ENCODE measurements at regions not wholly inside any gene's neighbourhood (a gene's known extent, or its start where the extent isn't known, plus 50 kb on each side); places are given as distances from the start of the nearest gene placed in this dataset.

DNA sequence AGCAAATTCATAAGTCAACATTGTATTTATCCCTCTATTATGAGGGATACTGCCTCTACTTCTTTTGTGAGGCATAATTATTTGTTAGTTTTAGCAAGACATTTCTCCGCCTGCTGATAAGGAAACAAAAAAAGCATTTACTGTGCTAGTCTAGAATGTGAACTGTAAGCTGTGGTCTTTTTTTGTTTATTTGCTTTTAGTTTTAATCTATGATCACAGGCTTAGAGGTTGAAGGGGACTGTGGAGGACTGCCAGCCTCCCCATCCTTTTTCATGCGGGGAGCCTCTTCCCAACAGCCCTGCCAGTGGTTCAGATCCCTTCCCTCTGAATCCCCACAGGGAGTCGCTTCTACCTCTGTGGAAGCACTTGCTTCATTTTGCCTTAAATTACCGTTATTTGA is 331.0 kb upstream of the ROPN1 start:
- H3K4me3 ChIP-seq: no peak overlapping the region
- H3K27me3 ChIP-seq: no peaks in the 10 kb centered on the region
- H3K27ac ChIP-seq: peak overlapping the region in 1 of 5 donors; percentile 4
- intact Hi-C loops (cut with DNase I; ENCODE audit: low total_unique reads): no loop called here
- H3K9me3 ChIP-seq: no peaks in the 10 kb centered on the region
- H3K4me1 ChIP-seq: peaks cover 0 to 8% (median 0%) of the 10 kb centered on the region in 4 donors
- DNase-seq: no peak
- 50 to 69% (median 52%) methylated on average over 4 of the region's 4 CpGs for WGBS, 5 donors
- H3K36me3 ChIP-seq: peaks cover 0 to 7% (median 0%) of the 10 kb centered on the region in 4 donors
- TF ChIP-seq, protein P1, sequence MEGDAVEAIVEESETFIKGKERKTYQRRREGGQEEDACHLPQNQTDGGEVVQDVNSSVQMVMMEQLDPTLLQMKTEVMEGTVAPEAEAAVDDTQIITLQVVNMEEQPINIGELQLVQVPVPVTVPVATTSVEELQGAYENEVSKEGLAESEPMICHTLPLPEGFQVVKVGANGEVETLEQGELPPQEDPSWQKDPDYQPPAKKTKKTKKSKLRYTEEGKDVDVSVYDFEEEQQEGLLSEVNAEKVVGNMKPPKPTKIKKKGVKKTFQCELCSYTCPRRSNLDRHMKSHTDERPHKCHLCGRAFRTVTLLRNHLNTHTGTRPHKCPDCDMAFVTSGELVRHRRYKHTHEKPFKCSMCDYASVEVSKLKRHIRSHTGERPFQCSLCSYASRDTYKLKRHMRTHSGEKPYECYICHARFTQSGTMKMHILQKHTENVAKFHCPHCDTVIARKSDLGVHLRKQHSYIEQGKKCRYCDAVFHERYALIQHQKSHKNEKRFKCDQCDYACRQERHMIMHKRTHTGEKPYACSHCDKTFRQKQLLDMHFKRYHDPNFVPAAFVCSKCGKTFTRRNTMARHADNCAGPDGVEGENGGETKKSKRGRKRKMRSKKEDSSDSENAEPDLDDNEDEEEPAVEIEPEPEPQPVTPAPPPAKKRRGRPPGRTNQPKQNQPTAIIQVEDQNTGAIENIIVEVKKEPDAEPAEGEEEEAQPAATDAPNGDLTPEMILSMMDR (IDR thresholded peaks at IDR 0.05): no peak
- no peak for TF ChIP-seq EP300 (IDR thresholded peaks at IDR 0.05)
- TF ChIP-seq POLR2A (IDR thresholded peaks at IDR 0.05): no peak
- no peak for TF ChIP-seq POLR2AphosphoS5 (IDR thresholded peaks at IDR 0.05)

DNA sequence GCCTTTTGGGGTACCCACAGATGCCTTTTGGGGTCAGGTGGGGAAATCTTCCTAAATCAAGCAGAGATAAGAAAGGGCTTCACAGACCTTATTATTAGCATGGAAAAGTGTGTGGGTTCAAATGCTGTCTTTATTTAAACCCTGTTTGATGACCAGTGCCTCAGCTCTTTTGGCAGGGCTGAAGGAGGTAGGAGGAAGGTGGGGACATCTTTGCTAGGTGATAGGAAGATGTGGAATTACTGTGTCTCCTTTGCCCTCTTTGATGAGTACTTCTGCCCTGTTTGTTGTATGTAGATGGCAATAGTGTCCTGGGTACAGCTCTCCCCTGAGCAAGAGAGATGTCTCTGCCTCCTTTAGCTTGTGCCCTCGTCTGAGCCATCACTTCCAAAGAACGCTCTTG is 333.3 kb upstream of the ROPN1 start:
- Histone ChIP-seq H3K27me3 (no peaks in the 10 kb centered on the region), H3K27ac (no peak overlapping the region), H3K4me3 (no peak overlapping the region), H3K4me1 (peaks cover 0 to 8% (median 0%) of the 10 kb centered on the region in 4 donors), H3K36me3 (peaks cover 0 to 7% (median 0%) of the 10 kb centered on the region in 4 donors), H3K9me3 (no peaks in the 10 kb centered on the region)
- DNase-seq: no peak
- intact Hi-C loops (cut with DNase I; ENCODE audit: low total_unique reads): no loop called here
- TF ChIP-seq, protein P1 (IDR thresholded peaks at IDR 0.05): no peak
- TF ChIP-seq EP300 (IDR thresholded peaks at IDR 0.05) (no peak), POLR2A (IDR thresholded peaks at IDR 0.05) (no peak), POLR2AphosphoS5 (IDR thresholded peaks at IDR 0.05) (no peak)
- WGBS, 5 donors: 79 to 89% (median 86%) methylated on average over 2 of the region's 2 CpGs

DNA sequence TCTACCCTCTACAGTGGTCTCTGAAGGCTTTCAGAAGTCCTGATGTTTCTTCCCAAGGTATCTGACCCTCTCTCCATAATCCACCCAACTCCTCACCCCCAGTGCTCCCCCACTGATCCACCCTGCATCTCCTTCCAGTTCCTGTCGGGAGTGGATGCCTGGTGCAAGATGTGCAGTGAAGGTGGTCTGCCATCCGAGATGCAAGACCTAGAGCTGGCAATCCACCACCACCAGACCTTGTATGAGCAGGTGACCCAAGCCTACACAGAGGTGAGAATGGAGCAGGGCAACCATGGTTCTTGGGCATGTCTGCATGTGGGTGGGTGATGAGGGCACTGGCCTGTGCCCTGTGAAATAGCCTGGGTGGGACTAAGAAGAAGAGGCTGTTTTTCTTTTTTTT is 337.8 kb upstream of the ROPN1 start:
- H3K27me3 ChIP-seq: no peaks in the 10 kb centered on the region
- H3K4me3 ChIP-seq: no peak overlapping the region
- peaks cover 0 to 19% (median 8%) of the 10 kb centered on the region in 4 donors for H3K36me3 ChIP-seq
- no peaks in the 10 kb centered on the region for H3K4me1 ChIP-seq
- H3K9me3 ChIP-seq: no peaks in the 10 kb centered on the region
- DNase-seq: no peak
- no peak overlapping the region for H3K27ac ChIP-seq
- 87 to 100% (median 92%) methylated on average over 2 of the region's 2 CpGs for WGBS, 5 donors
- TF ChIP-seq, protein P1 (IDR thresholded peaks at IDR 0.05): no peak
- no peak for TF ChIP-seq POLR2A (IDR thresholded peaks at IDR 0.05)
- TF ChIP-seq EP300 (IDR thresholded peaks at IDR 0.05): no peak
- TF ChIP-seq POLR2AphosphoS5 (IDR thresholded peaks at IDR 0.05): no peak
- intact Hi-C loops (cut with DNase I; ENCODE audit: low total_unique reads): no loop called here

DNA sequence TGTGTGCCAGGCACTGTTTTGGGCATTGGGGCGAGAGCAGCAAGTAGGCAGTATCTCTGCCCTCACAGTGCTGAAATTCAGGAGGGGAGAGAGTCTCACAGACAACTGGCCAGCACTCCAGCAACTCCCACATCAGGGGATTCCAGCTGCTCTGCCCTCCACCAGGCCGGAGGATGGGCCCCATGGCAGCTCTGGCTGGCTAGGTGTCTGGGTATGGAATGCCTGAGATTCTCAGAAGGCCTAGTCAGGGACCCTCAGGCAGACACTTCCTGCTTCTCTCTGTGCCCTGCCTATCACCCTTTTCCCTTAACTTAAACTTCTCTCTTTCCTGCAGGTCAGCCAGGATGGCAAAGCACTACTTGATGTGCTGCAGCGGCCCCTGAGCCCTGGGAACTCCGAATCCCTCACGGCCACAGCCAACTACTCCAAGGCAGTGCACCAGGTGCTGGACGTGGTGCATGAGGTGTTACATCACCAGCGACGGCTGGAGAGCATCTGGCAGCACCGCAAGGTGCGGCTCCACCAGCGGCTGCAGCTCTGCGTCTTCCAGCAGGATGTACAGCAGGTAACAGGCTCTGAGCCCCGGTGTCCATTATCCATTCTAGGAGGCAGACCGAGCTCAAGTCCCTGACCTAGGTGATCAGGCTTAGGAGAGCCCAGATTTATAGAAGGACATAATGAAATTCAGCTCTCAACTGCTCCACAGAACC is 342.2 kb upstream of the ROPN1 start:
- TF ChIP-seq POLR2AphosphoS5 (IDR thresholded peaks at IDR 0.05) (no peak), EP300 (IDR thresholded peaks at IDR 0.05) (no peak), POLR2A (IDR thresholded peaks at IDR 0.05) (no peak)
- TF ChIP-seq, protein P1 (IDR thresholded peaks at IDR 0.05): no peak
- WGBS, 5 donors: 82 to 91% (median 88%) methylated on average over 13 to 14 of the region's 14 CpGs
- DNase-seq: no peak
- Histone ChIP-seq H3K4me3 (no peak overlapping the region), H3K9me3 (no peaks in the 10 kb centered on the region), H3K27ac (no peak overlapping the region), H3K36me3 (peaks cover 0 to 29% (median 14%) of the 10 kb centered on the region in 4 donors), H3K4me1 (no peaks in the 10 kb centered on the region), H3K27me3 (no peaks in the 10 kb centered on the region)
- intact Hi-C loops (cut with DNase I; ENCODE audit: low total_unique reads): no loop called here

Measured in stomach (tissue), 8 donors.